22Rv1 (cell line): ENCODE measurements at regions not wholly inside any gene's neighbourhood (a gene's known extent, or its start where the extent isn't known, plus 50 kb on each side); places are given as distances from the start of the nearest gene placed in this dataset.

Experiments
- H3K27ac ChIP-seq: fragments of 450-650 bp; 2 replicates; pipeline ENCODE4 v1.5.1; 2017
- ZFX ChIP-seq: fragments of 450-650 bp; IDR thresholded peaks from 2 replicates; pipeline ENCODE4 v1.6.1; 2017; ENCODE audit warnings: antibody characterized with exemption, borderline replicate concordance
- TF ChIP-seq, protein P1 (sequence below): fragments of 450-650 bp; IDR thresholded peaks from 2 replicates; pipeline ENCODE4 v1.5.1; 2017; ENCODE audit warnings: mild to moderate bottlenecking

DNA sequence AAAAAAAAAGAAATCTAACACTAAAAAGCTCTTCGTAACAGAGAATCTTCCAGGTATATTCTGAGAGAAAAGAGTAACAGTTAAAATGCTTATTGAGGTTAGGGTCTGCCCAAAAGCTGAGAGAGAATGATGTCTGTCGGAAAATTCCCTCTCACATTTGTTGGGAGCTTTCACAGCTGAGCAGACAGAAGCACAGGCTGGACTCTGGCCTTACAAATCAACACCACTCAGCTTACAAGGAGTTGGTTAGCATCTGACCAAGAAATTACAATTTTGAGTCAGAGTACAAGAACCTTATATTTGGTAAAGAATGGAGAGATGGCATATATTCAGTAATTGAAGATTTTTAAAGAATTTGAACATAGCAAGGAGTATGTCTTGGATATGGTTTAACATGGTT lies 1561.0 kb upstream of the RAG2 start:
- TF ChIP-seq ZFX: no peak
- TF ChIP-seq, protein P1, sequence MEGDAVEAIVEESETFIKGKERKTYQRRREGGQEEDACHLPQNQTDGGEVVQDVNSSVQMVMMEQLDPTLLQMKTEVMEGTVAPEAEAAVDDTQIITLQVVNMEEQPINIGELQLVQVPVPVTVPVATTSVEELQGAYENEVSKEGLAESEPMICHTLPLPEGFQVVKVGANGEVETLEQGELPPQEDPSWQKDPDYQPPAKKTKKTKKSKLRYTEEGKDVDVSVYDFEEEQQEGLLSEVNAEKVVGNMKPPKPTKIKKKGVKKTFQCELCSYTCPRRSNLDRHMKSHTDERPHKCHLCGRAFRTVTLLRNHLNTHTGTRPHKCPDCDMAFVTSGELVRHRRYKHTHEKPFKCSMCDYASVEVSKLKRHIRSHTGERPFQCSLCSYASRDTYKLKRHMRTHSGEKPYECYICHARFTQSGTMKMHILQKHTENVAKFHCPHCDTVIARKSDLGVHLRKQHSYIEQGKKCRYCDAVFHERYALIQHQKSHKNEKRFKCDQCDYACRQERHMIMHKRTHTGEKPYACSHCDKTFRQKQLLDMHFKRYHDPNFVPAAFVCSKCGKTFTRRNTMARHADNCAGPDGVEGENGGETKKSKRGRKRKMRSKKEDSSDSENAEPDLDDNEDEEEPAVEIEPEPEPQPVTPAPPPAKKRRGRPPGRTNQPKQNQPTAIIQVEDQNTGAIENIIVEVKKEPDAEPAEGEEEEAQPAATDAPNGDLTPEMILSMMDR: no peak

GRCh38 chr11:38156495-38157146 lies 1558.6 kb upstream of the RAG2 start:
- TF ChIP-seq, protein P1: no peak
- no peak for TF ChIP-seq ZFX
- no peak overlapping the region for H3K27ac ChIP-seq

More for the DNA sequence above, 1561.0 kb upstream of the RAG2 start:
- H3K27ac ChIP-seq: no peak overlapping the region

DNA sequence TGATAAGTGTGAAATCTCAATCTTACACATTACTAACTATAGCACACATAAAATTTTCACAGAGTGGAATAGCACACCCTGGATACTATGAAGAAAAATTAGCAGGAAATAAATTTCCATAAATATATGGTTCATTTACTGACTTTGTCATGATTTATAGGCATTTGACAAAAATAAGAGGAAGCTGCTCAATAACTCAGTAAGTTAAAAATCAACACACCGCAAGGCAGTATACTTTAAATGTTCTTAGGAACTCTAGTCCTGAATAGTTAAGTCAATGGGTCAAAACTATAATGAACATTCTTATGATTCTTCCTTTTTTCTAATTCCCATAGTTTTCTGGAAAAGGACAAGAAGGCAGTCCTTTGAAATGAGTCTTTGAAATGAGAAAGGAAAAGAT lies 1557.8 kb upstream of the RAG2 start:
- no peak overlapping the region for H3K27ac ChIP-seq
- TF ChIP-seq ZFX: no peak
- TF ChIP-seq, protein P1: no peak

GRCh38 chr11:38153985-38154384 lies 1555.9 kb upstream of the RAG2 start:
- no peak overlapping the region for H3K27ac ChIP-seq
- no peak for TF ChIP-seq ZFX

- no peak overlapping the region for H3K27ac ChIP-seq
- TF ChIP-seq, protein P1: no peak
- TF ChIP-seq ZFX: no peak
Measured at GRCh38 chr11:38143852-38144251, 1545.8 kb upstream of the RAG2 start.

DNA sequence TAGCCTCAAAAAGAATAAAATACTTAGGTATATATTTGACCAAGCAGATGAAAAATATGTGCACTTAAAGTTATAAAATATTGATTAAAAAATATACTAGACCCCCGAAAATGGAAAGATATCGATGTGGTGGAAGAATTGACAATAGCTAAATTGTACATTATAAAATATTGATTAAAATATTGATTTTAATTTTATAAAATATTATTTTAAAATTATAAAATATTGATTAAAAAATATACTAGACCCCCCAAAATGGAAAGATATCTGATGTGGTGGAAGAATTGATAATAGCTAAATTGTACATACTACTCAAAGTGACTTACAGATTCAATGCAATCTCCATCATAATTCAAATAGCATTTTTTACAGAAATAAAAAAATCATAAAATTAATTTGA lies 1540.9 kb upstream of the RAG2 start:
- H3K27ac ChIP-seq: no peak overlapping the region
- TF ChIP-seq ZFX: no peak
- TF ChIP-seq, protein P1: no peak

DNA sequence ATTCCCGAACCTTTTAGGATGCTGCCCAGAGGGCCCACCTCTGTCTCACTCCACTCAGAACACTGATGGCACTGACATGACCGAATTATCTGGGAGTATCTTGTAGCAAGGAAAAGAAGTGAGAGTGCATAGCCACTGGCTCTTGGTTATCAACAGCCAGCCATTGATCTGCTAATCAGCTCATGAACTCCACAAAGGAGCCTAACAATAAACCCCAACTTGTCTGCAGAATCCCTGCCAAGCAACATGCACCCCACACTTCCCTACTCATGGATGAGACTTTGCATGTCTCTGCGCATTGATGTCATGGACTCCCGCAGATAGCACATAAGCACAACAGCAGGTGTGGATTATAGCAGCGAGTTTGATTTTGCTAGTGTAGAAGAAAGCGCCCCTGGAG lies 1538.9 kb upstream of the RAG2 start:
- H3K27ac ChIP-seq: no peak overlapping the region
- TF ChIP-seq ZFX: no peak
- TF ChIP-seq, protein P1: no peak

DNA sequence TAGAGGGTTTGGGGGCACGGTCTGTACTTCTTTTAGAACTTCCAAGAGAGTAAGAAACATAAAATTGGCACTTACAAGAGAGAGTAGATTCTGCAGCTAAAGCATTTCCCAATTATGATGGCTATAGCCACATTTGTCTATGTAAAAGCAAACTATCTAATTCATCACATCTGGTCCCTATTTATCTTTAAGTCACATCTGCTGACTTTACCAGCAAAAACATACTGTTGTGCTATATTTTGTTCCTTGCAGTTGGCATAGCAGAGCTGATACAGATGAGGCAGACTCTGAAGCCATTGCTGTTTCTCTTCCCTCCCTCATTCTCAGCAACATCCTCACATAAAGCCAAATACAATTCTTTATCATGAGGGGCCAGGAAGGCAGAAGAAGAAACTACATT lies 1533.5 kb upstream of the RAG2 start:
- H3K27ac ChIP-seq: no peak overlapping the region
- no peak for TF ChIP-seq ZFX
- TF ChIP-seq, protein P1: no peak
